ENCODE measurements at regions not wholly inside any gene's neighbourhood (a gene's known extent, or its start where the extent isn't known, plus 50 kb on each side); places are given as distances from the start of the nearest gene placed in this dataset.

- DNase-seq: no peak
Observed at GRCh38 chr13:50071379-50071778, 56.1 kb downstream of the KCNRG start.

GRCh38 chr13:50072676-50073075 is 57.4 kb downstream of the KCNRG start:
- DNase-seq: no peak

GRCh38 chr13:50073340-50073739 is 58.1 kb downstream of the KCNRG start:
- no peak for DNase-seq

- no peak for DNase-seq
Observed at GRCh38 chr13:50074843-50075242, 59.6 kb downstream of the KCNRG start.

- DNase-seq: no peak
Observed at GRCh38 chr13:50075619-50076097, 60.4 kb downstream of the KCNRG start.

- no peak for DNase-seq
Observed at GRCh38 chr13:50077431-50077830, 62.2 kb downstream of the KCNRG start.

- no peak for DNase-seq
Observed at GRCh38 chr13:50078231-50078894, 63.1 kb downstream of the KCNRG start.

- DNase-seq: no peak
Observed at GRCh38 chr13:50078895-50079654, 63.8 kb downstream of the KCNRG start.

GRCh38 chr13:50079655-50080202 is 64.5 kb downstream of the KCNRG start:
- DNase-seq: no peak

GRCh38 chr13:50080203-50080910 is 65.1 kb downstream of the KCNRG start:
- no peak for DNase-seq

- DNase-seq: peak; percentile 28
Observed at GRCh38 chr13:50080911-50081678, 65.9 kb downstream of the KCNRG start.

GRCh38 chr13:50081679-50082425 is 66.6 kb downstream of the KCNRG start:
- DNase-seq: peak; percentile 99

GRCh38 chr13:50082426-50083281 is 67.4 kb downstream of the KCNRG start:
- DNase-seq: peak; percentile 72

- no peak for DNase-seq
Observed at GRCh38 chr13:50085063-50085462, 69.8 kb downstream of the KCNRG start.

- no peak for DNase-seq
Observed at GRCh38 chr13:50089633-50090032, 74.4 kb downstream of the KCNRG start.

- no peak for DNase-seq
Observed at GRCh38 chr13:50090211-50090610, 75.0 kb downstream of the KCNRG start.

GRCh38 chr13:50094615-50095293 is 79.5 kb downstream of the KCNRG start:
- no peak for DNase-seq

- no peak for DNase-seq
Observed at GRCh38 chr13:50098693-50099092, 83.4 kb downstream of the KCNRG start.

- no peak for DNase-seq
Observed at GRCh38 chr13:50099473-50099872, 84.2 kb downstream of the KCNRG start.

GRCh38 chr13:50101590-50101989 is 86.3 kb downstream of the KCNRG start:
- no peak for DNase-seq

All from activated T-cell treated with anti-CD3 and anti-CD28 coated beads for 4 hours (primary cell).